ENCODE measurements at regions not wholly inside any gene's neighbourhood (a gene's known extent, or its start where the extent isn't known, plus 50 kb on each side); places are given as distances from the start of the nearest gene placed in this dataset.

- no peak for DNase-seq (ENCODE audit: low read depth)
- no peak overlapping the region for H3K4me3 ChIP-seq (ENCODE audit: low read depth, low read length)
- TF ChIP-seq MAX (IDR thresholded peaks at IDR 0.05; ENCODE audit: low read depth, low read length): no peak
- TF ChIP-seq CTCF (IDR thresholded peaks at IDR 0.05; ENCODE audit: low read depth, low read length): no peak
- TF ChIP-seq MYC (IDR thresholded peaks at IDR 0.05; ENCODE audit: low read depth, low read length): no peak
- no peak for TF ChIP-seq POLR2A (IDR thresholded peaks at IDR 0.05; ENCODE audit: extremely low read depth, insufficient read length)
These were observed 381.1 kb upstream of the CDH10 start for GRCh38 chr5:25025831-25026230.

- no peak for DNase-seq (ENCODE audit: low read depth)
- TF ChIP-seq MAX (IDR thresholded peaks at IDR 0.05; ENCODE audit: low read depth, low read length): no peak
- no peak for TF ChIP-seq MYC (IDR thresholded peaks at IDR 0.05; ENCODE audit: low read depth, low read length)
- no peak for TF ChIP-seq CTCF (IDR thresholded peaks at IDR 0.05; ENCODE audit: low read depth, low read length)
- TF ChIP-seq POLR2A (IDR thresholded peaks at IDR 0.05; ENCODE audit: extremely low read depth, insufficient read length): no peak
- H3K4me3 ChIP-seq (ENCODE audit: low read depth, low read length): no peak overlapping the region
These were observed 375.7 kb upstream of the CDH10 start for GRCh38 chr5:25020454-25020853.

- no peak for DNase-seq (ENCODE audit: low read depth)
- no peak overlapping the region for H3K4me3 ChIP-seq (ENCODE audit: low read depth, low read length)
- no peak for TF ChIP-seq CTCF (IDR thresholded peaks at IDR 0.05; ENCODE audit: low read depth, low read length)
- no peak for TF ChIP-seq MYC (IDR thresholded peaks at IDR 0.05; ENCODE audit: low read depth, low read length)
- no peak for TF ChIP-seq POLR2A (IDR thresholded peaks at IDR 0.05; ENCODE audit: extremely low read depth, insufficient read length)
- no peak for TF ChIP-seq MAX (IDR thresholded peaks at IDR 0.05; ENCODE audit: low read depth, low read length)
These were observed 364.3 kb upstream of the CDH10 start for GRCh38 chr5:25009063-25009462.

GRCh38 chr5:25006734-25007133 is 362.0 kb upstream of the CDH10 start:
- peak; percentile 50 for DNase-seq (ENCODE audit: low read depth)
- TF ChIP-seq CTCF (IDR thresholded peaks at IDR 0.05; ENCODE audit: low read depth, low read length): peak; percentile 21
- no peak for TF ChIP-seq MAX (IDR thresholded peaks at IDR 0.05; ENCODE audit: low read depth, low read length)
- no peak overlapping the region for H3K4me3 ChIP-seq (ENCODE audit: low read depth, low read length)

GRCh38 chr5:25006237-25006636 is 361.5 kb upstream of the CDH10 start:
- H3K4me3 ChIP-seq (ENCODE audit: low read depth, low read length): no peak overlapping the region
- no peak for DNase-seq (ENCODE audit: low read depth)
- TF ChIP-seq CTCF (IDR thresholded peaks at IDR 0.05; ENCODE audit: low read depth, low read length): no peak
- no peak for TF ChIP-seq MYC (IDR thresholded peaks at IDR 0.05; ENCODE audit: low read depth, low read length)
- TF ChIP-seq POLR2A (IDR thresholded peaks at IDR 0.05; ENCODE audit: extremely low read depth, insufficient read length): no peak
- no peak for TF ChIP-seq MAX (IDR thresholded peaks at IDR 0.05; ENCODE audit: low read depth, low read length)

- H3K4me3 ChIP-seq (ENCODE audit: low read depth, low read length): no peak overlapping the region
- TF ChIP-seq CTCF (IDR thresholded peaks at IDR 0.05; ENCODE audit: low read depth, low read length): no peak
- DNase-seq (ENCODE audit: low read depth): no peak
These were observed 360.7 kb upstream of the CDH10 start for GRCh38 chr5:25005431-25005830.

All from NB4 (cell line).